Psoas muscle (tissue), 7 donors: ENCODE measurements at regions not wholly inside any gene's neighbourhood (a gene's known extent, or its start where the extent isn't known, plus 50 kb on each side); places are given as distances from the start of the nearest gene placed in this dataset.

Experiments
- ATAC-seq, 4 donors: fragments of 200-7000 bp; cut with Tn5 transposase; one replicate each; pipeline ENCODE4 v1.9.1; 2020; ENCODE audit warnings: moderate library complexity in 3 of 4, mild to moderate bottlenecking in 2 of 4
- DNase-seq, 2 donors: peaks; one replicate each; pipeline ENCODE4 v3.0.0-alpha.2; 2020
- H3K27ac ChIP-seq: fragments of 200-600 bp; one replicate; pipeline ENCODE4 v1.8.0; 2022
- H3K27me3 ChIP-seq, 3 donors: fragments of 200-600 bp in 1 of 3; one replicate each; pipeline versions ENCODE4 v1.6.1 to v1.8.0; 2013 to 2022; ENCODE audit warnings: low read length in 2 of 3, mild to moderate bottlenecking in 2 of 3, moderate library complexity in 1 of 3; ENCODE audit not compliant: insufficient read depth in 3 of 3
- H3K36me3 ChIP-seq, 2 donors: fragments of 200-600 bp in 1 of 2; one replicate each; pipeline versions ENCODE4 v1.6.1 to v1.8.0; 2013 to 2022; ENCODE audit warnings: low read depth in 1 of 2, mild to moderate bottlenecking in 1 of 2, moderate library complexity in 1 of 2; ENCODE audit not compliant: insufficient read depth in 1 of 2
- H3K4me1 ChIP-seq: fragments of 200-600 bp; one replicate; pipeline ENCODE4 v1.8.0; 2022
- H3K4me3 ChIP-seq: fragments of 200-600 bp; one replicate; pipeline ENCODE4 v1.8.0; 2022; ENCODE audit warnings: mild to moderate bottlenecking
- H3K9me3 ChIP-seq: fragments of 200-600 bp; one replicate; pipeline ENCODE4 v1.8.0; 2022
- WGBS, 3 donors: extraction: QIAGEN DNeasy Blood & Tissue Kit; methylation state at CpG; one replicate each; pipeline versions ENCODE4 v1.1.6 to v1.1.7; 2013; 5-methylcytosine and 5-hydroxymethylcytosine counted together
- intact Hi-C, 2 donors: fragments of 100-400 bp; cut with DNase I; formaldehyde crosslinking; loops; one replicate each; pipeline versions ENCODE4 v1.11.0 to v1.14.2; 2022
- TF ChIP-seq, protein P1 (sequence below): fragments of 200-600 bp; IDR thresholded peaks from one replicate; pipeline ENCODE4 v1.8.0; 2022; ENCODE audit warnings: antibody characterized with exemption
- donor health status: healthy with polysubstance abuse.
- donor health status: DM: no; HTN: no; CAD: no; lungs with moderate emphysema.
- donor health status: Bipolar disorder and iron deficiency.
- donor health status: healthy.
- donor health status: DM: yes; HTN: yes; CAD: no.
- donor health status: DM: no; HTN: no; CAD: no.
- donor health status: DM: yes; HTN: yes; CAD: no.

DNA sequence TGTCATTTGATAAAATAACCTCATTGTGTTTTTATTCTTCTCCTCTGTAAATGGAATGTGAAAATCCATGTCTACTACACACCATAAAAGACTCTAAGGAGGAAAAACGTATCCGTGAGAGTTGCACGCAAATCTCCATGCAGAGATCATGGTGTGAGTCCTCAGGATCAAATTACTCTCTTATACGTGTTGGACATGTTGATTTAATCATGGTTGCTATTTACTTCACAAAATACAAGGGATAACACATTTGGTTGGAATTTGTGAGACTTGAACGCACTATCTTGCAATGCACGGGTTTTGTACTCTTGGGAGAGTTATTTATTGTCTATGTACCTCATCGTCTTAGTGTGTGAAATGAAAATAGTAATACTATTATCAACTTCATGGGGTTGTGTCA lies 128.0 kb upstream of the RASSF8 start:
- H3K4me3 ChIP-seq = no peak overlapping the region
- TF ChIP-seq, protein P1, sequence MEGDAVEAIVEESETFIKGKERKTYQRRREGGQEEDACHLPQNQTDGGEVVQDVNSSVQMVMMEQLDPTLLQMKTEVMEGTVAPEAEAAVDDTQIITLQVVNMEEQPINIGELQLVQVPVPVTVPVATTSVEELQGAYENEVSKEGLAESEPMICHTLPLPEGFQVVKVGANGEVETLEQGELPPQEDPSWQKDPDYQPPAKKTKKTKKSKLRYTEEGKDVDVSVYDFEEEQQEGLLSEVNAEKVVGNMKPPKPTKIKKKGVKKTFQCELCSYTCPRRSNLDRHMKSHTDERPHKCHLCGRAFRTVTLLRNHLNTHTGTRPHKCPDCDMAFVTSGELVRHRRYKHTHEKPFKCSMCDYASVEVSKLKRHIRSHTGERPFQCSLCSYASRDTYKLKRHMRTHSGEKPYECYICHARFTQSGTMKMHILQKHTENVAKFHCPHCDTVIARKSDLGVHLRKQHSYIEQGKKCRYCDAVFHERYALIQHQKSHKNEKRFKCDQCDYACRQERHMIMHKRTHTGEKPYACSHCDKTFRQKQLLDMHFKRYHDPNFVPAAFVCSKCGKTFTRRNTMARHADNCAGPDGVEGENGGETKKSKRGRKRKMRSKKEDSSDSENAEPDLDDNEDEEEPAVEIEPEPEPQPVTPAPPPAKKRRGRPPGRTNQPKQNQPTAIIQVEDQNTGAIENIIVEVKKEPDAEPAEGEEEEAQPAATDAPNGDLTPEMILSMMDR = no peak
- ATAC-seq (no peak), DNase-seq (no peak)
- intact Hi-C loops = no loop called here
- no peaks in the 10 kb centered on the region for H3K4me1 ChIP-seq
- WGBS, 3 donors = 39 to 42% (median 39%) methylated on average over 7 of the region's 7 CpGs
- H3K27me3 ChIP-seq = no peaks in the 10 kb centered on the region
- H3K9me3 ChIP-seq = no peaks in the 10 kb centered on the region
- H3K27ac ChIP-seq = no peak overlapping the region
- no peaks in the 10 kb centered on the region for H3K36me3 ChIP-seq

DNA sequence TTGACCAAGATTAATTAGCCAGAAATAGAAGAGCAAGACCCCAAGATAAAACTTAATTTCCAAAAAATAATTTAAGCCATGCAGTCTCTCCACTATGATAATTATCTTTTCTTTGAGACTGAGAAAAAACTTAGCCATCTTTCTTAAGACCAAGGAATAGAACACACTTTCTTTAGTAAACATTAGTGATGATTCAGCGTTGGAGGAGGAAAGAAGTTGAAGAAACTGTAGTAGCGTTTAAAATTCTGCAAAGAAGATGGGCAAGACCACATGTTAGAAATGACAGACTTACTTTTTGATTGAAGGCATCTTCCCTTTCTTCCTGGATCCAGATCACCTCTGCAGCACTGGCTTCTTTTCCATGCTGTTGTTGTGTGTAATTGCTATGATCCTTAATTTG lies 124.8 kb upstream of the RASSF8 start:
- Histone ChIP-seq H3K27ac (no peak overlapping the region), H3K36me3 (no peaks in the 10 kb centered on the region), H3K4me1 (no peaks in the 10 kb centered on the region), H3K9me3 (no peaks in the 10 kb centered on the region), H3K4me3 (no peak overlapping the region), H3K27me3 (no peaks in the 10 kb centered on the region)
- WGBS, 3 donors = 64 to 84% (median 76%) methylated on average over 2 of the region's 2 CpGs
- intact Hi-C loops = no loop called here
- TF ChIP-seq, protein P1 = no peak
- no peak for ATAC-seq
- no peak for DNase-seq

DNA sequence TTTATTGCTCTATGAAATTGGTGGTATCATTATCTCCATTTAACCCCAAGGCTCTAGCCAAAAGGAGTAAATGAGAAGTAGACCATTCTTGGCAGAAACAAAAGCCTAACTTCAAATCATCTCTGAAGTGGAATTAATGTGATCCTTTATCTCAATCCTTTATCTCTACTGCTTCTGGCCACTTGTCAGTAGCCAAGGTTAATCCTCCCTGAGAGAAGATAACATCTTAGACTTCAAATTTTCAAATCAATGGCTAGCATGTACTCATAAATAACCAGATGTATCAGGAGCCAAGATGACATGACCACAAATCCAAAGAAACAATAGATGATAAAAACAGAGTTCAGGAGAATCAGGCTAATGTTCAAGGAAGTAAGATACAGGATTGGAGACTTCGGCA lies 123.1 kb upstream of the RASSF8 start:
- WGBS, 3 donors = 86 to 89% (median 88%) methylated on average over 1 of the region's 1 CpG
- no peak overlapping the region for H3K27ac ChIP-seq
- H3K9me3 ChIP-seq = no peaks in the 10 kb centered on the region
- intact Hi-C loops = no loop called here
- no peaks in the 10 kb centered on the region for H3K4me1 ChIP-seq
- no peak for DNase-seq
- TF ChIP-seq, protein P1 = no peak
- H3K27me3 ChIP-seq = no peaks in the 10 kb centered on the region
- ATAC-seq = no peak
- no peaks in the 10 kb centered on the region for H3K36me3 ChIP-seq
- no peak overlapping the region for H3K4me3 ChIP-seq

DNA sequence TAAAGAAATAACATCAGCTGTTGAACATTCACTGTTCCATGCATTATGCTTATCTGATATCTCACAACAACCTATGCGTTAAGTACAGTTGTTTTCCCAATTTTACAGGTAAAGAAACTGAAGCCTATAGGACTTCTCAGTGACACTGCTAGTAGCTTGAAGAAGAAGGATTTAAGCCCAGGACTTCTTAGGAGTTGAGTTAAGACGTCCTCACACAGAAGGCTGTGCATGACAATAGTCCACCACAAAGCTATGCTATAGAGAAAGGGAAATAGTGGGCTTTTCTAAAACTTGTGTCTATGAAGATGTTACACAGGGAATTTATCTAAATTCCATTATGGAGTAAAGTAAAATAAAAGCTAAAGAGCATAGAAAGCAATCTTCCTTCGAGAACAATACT lies 120.5 kb upstream of the RASSF8 start:
- DNase-seq (no peak), ATAC-seq (no peak)
- Histone ChIP-seq H3K9me3 (no peaks in the 10 kb centered on the region), H3K27me3 (no peaks in the 10 kb centered on the region), H3K36me3 (no peaks in the 10 kb centered on the region), H3K4me3 (no peak overlapping the region), H3K4me1 (no peaks in the 10 kb centered on the region), H3K27ac (no peak overlapping the region)
- intact Hi-C loops = no loop called here
- TF ChIP-seq, protein P1 = no peak
- 64 to 75% (median 74%) methylated on average over 3 of the region's 3 CpGs for WGBS, 3 donors

DNA sequence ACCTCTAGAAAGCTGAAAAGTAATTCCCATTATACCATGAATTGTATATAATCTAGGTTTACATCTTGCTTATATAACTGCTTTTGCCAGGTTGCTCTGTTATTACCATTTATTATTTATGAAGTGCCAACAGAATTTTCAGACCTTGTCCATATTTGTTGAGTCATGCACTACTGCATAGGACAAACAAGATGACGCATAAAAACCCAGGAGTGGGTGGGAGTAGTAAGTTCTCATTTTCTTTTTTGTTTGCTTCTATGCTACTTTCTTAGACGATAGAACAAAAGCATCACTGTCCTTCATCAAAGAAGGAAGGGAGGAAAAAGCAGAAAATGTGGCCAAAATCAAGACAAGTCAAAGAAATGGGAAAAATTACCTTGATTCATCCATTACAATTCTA lies 119.0 kb upstream of the RASSF8 start:
- no peak for DNase-seq
- intact Hi-C loops = no loop called here
- Histone ChIP-seq H3K9me3 (no peaks in the 10 kb centered on the region), H3K4me1 (no peaks in the 10 kb centered on the region), H3K36me3 (no peaks in the 10 kb centered on the region), H3K27me3 (no peaks in the 10 kb centered on the region), H3K27ac (no peak overlapping the region), H3K4me3 (no peak overlapping the region)
- no peak for ATAC-seq
- 76 to 90% (median 79%) methylated on average over 2 of the region's 2 CpGs for WGBS, 3 donors
- TF ChIP-seq, protein P1 = no peak
